H9 (cell line): ENCODE measurements at regions not wholly inside any gene's neighbourhood (a gene's known extent, or its start where the extent isn't known, plus 50 kb on each side); places are given as distances from the start of the nearest gene placed in this dataset.

Source experiments
- DNase-seq: peaks from one replicate; pipeline ENCODE4 v3.0.0-alpha.2; 2017
- H2AFZ ChIP-seq: one replicate; pipeline ENCODE4 v1.6.1; 2013; ENCODE audit warnings: mild to moderate bottlenecking, low read length, control low read depth, moderate library complexity
- H2AK5ac ChIP-seq: 2 replicates; pipeline ENCODE4 v1.6.1; 2013; ENCODE audit warnings: low read length, control low read depth, mixed read lengths; ENCODE audit not compliant: insufficient read length
- H2BK120ac ChIP-seq: one replicate; pipeline ENCODE4 v1.6.1; 2013; ENCODE audit warnings: low read depth, mild to moderate bottlenecking, low read length, control low read depth, inconsistent platforms; ENCODE audit not compliant: poor library complexity, severe bottlenecking
- H2BK12ac ChIP-seq: 2 replicates; pipeline ENCODE4 v1.6.1; 2013; ENCODE audit warnings: low read length, control low read depth, mixed read lengths, low read depth; ENCODE audit not compliant: insufficient read length
- H2BK15ac ChIP-seq: 2 replicates; pipeline ENCODE4 v1.6.1; 2013; ENCODE audit warnings: low read depth, low read length, control low read depth
- H2BK20ac ChIP-seq: one replicate; pipeline ENCODE4 v1.6.1; 2013; ENCODE audit warnings: low read depth, mild to moderate bottlenecking, low read length, control low read depth, inconsistent platforms; ENCODE audit not compliant: poor library complexity, severe bottlenecking
- H2BK5ac ChIP-seq: 2 replicates; pipeline ENCODE4 v1.6.1; 2013; ENCODE audit warnings: low read length, control low read depth, mixed read lengths; ENCODE audit not compliant: insufficient read length
- H3K14ac ChIP-seq: 2 replicates; pipeline ENCODE4 v1.6.1; 2013; ENCODE audit warnings: low read length, control low read depth; ENCODE audit not compliant: insufficient read depth
- H3K18ac ChIP-seq: 2 replicates; pipeline ENCODE4 v1.6.1; 2013; ENCODE audit warnings: low read depth, mild to moderate bottlenecking, mixed read lengths, low read length, control low read depth; ENCODE audit not compliant: insufficient read length
- H3K23ac ChIP-seq: 2 replicates; pipeline ENCODE4 v1.6.1; 2013; ENCODE audit warnings: low read length, control low read depth, mixed read lengths, low read depth; ENCODE audit not compliant: insufficient read length
- H3K23me2 ChIP-seq: 2 replicates; pipeline ENCODE4 v1.6.1; 2013; ENCODE audit warnings: low read depth, mild to moderate bottlenecking, mixed read lengths, low read length, control low read depth; ENCODE audit not compliant: insufficient read length, poor library complexity, severe bottlenecking
- H3K27ac ChIP-seq: 2 replicates; pipeline ENCODE4 v1.5.1; 2013; ENCODE audit warnings: low read length, control low read depth, mixed read lengths, low read depth; ENCODE audit not compliant: insufficient read length
- H3K27me3 ChIP-seq: 2 replicates; pipeline ENCODE4 v1.6.1; 2013; ENCODE audit warnings: low read length, control low read depth, inconsistent platforms; ENCODE audit not compliant: insufficient read depth
- H3K4ac ChIP-seq: 2 replicates; pipeline ENCODE4 v1.6.1; 2013; ENCODE audit warnings: low read depth, mild to moderate bottlenecking, control low read depth, inconsistent platforms, low read length, moderate library complexity
- H3K4me1 ChIP-seq: 2 replicates; pipeline ENCODE4 v1.6.1; 2013; ENCODE audit warnings: low read length, control low read depth, inconsistent platforms; ENCODE audit not compliant: insufficient read depth
- H3K4me2 ChIP-seq: 2 replicates; pipeline ENCODE4 v1.6.1; 2013; ENCODE audit warnings: low read length, control low read depth, mixed read lengths; ENCODE audit not compliant: insufficient read length, insufficient read depth
- H3K56ac ChIP-seq: 2 replicates; pipeline ENCODE4 v1.6.1; 2013; ENCODE audit warnings: low read depth, mild to moderate bottlenecking, mixed read lengths, low read length, control low read depth; ENCODE audit not compliant: insufficient read length
- H3K79me1 ChIP-seq: 2 replicates; pipeline ENCODE4 v1.6.1; 2013; ENCODE audit warnings: low read depth, mild to moderate bottlenecking, moderate library complexity, low read length, control low read depth, inconsistent platforms; ENCODE audit not compliant: insufficient read depth, poor library complexity, severe bottlenecking
- H3K79me2 ChIP-seq: 2 replicates; pipeline ENCODE4 v1.6.1; 2013; ENCODE audit warnings: low read length, control low read depth, inconsistent platforms; ENCODE audit not compliant: insufficient read depth
- H3K9ac ChIP-seq: 2 replicates; pipeline ENCODE4 v1.6.1; 2013; ENCODE audit warnings: low read length, control low read depth, mixed read lengths; ENCODE audit not compliant: insufficient read length; ENCODE audit errors: extremely low read depth
- H3K9me3 ChIP-seq: one replicate; pipeline ENCODE4 v1.6.1; 2013; ENCODE audit warnings: low read depth, low read length, inconsistent platforms; ENCODE audit not compliant: control insufficient read depth
- H3T11ph ChIP-seq: one replicate; pipeline ENCODE4 v1.6.1; 2013; ENCODE audit warnings: mild to moderate bottlenecking, low read length, control low read depth, inconsistent platforms
- H4K20me1 ChIP-seq: one replicate; pipeline ENCODE4 v1.6.1; 2013; ENCODE audit not compliant: control insufficient read depth, insufficient read length, insufficient read depth
- H4K5ac ChIP-seq: 2 replicates; pipeline ENCODE4 v1.6.1; 2013; ENCODE audit warnings: low read depth, mild to moderate bottlenecking, mixed read lengths, low read length, control low read depth; ENCODE audit not compliant: insufficient read length
- H4K8ac ChIP-seq: replicated peaks from 2 replicates; pipeline ENCODE4 v1.6.1; 2013; ENCODE audit warnings: low read length, control low read depth, mixed read lengths, low read depth; ENCODE audit not compliant: insufficient read length
- H4K91ac ChIP-seq: 2 replicates; pipeline ENCODE4 v1.6.1; 2013; ENCODE audit warnings: low read depth, mild to moderate bottlenecking, moderate library complexity, mixed read lengths, low read length, control low read depth; ENCODE audit not compliant: insufficient read length
- H3K27ac Mint-ChIP-seq, 3 experiments: 2 replicates in 2 of 3; 3 replicates in 1 of 3; pipeline ENCODE4 v1.8.0; 2020 to 2021; ENCODE audit warnings: mixed read lengths in 3 of 3, mild to moderate bottlenecking in 1 of 3, moderate library complexity in 1 of 3
- H3K27me3 Mint-ChIP-seq: 2 replicates; pipeline ENCODE4 v1.8.0; 2021; ENCODE audit warnings: low read depth, mild to moderate bottlenecking, moderate library complexity, mixed read lengths
- H3K36me3 Mint-ChIP-seq, 3 experiments: 2 replicates in 2 of 3; 3 replicates in 1 of 3; pipeline ENCODE4 v1.8.0; 2020 to 2021; ENCODE audit warnings: low read depth in 3 of 3, mixed read lengths in 3 of 3; ENCODE audit not compliant: insufficient read depth in 1 of 3
- H3K4me1 Mint-ChIP-seq, 2 experiments: 2 replicates each; pipeline ENCODE4 v1.8.0; 2020; ENCODE audit warnings: mixed read lengths in 2 of 2
- H3K4me3 Mint-ChIP-seq, 2 experiments: 2 replicates in 1 of 2; 3 replicates in 1 of 2; pipeline ENCODE4 v1.8.0; 2020 to 2021; ENCODE audit warnings: mild to moderate bottlenecking in 2 of 2, mixed read lengths in 2 of 2, moderate library complexity in 1 of 2
- H3K9me3 Mint-ChIP-seq, 2 experiments: 2 replicates in 1 of 2; 3 replicates in 1 of 2; pipeline ENCODE4 v1.8.0; 2020; ENCODE audit warnings: mild to moderate bottlenecking in 2 of 2, mixed read lengths in 2 of 2, moderate library complexity in 1 of 2
- CTCF ChIP-seq: fragments of 200-600 bp; sonication (generic); conservative IDR thresholded peaks from 3 replicates; pipeline ENCODE4 v1.8.0; 2021; ENCODE audit warnings: antibody characterized with exemption, mild to moderate bottlenecking
- WGBS: extraction: QIAGEN DNeasy Blood & Tissue Kit; methylation state at CpG from one replicate; pipeline ENCODE4 v1.1.7; 2013; ENCODE audit warnings: missing lambda C conversion rate, low lambda C conversion rate, mixed read lengths; ENCODE audit not compliant: insufficient read length; ENCODE audit errors: extremely low coverage; 5-methylcytosine and 5-hydroxymethylcytosine counted together

GRCh38 chr3:7798276-7798675 is 703.3 kb upstream of the LMCD1 start:
- Histone ChIP-seq H3K4me1 (no peaks in the 10 kb centered on the region; the same call in 1 of the 2 replicates), H3K14ac (no peak overlapping the region), H3K23ac (no peak overlapping the region), H2BK20ac (no peak overlapping the region), H3K9ac (no peak overlapping the region), H3K18ac (no peak overlapping the region), H3K56ac (no peak overlapping the region), H3K79me2 (no peaks in the 10 kb centered on the region), H3K79me1 (no peaks in the 10 kb centered on the region), H4K8ac (no peak overlapping the region), H2BK5ac (no peak overlapping the region), H2AFZ (no peak overlapping the region), H4K20me1 (no peaks in the 10 kb centered on the region), H3K4me2 (no peak overlapping the region), H3K9me3 (no peaks in the 10 kb centered on the region), H3K27me3 (no peaks in the 10 kb centered on the region), H3T11ph (no peak overlapping the region), H2AK5ac (no peak overlapping the region), H2BK15ac (no peak overlapping the region), H4K5ac (no peak overlapping the region), H2BK120ac (no peak overlapping the region), H3K23me2 (no peaks in the 10 kb centered on the region), H4K91ac (no peak overlapping the region), H3K27ac (no peak overlapping the region), H2BK12ac (no peak overlapping the region), H3K4ac (no peak overlapping the region)
- Mint-ChIP-seq H3K4me1 (peaks cover 10 to 12% of the 10 kb centered on the region in 2 experiments), H3K36me3 (no peaks in the 10 kb centered on the region), H3K27me3 (no peaks in the 10 kb centered on the region), H3K4me3 (no peak overlapping the region), H3K27ac (no peak overlapping the region), H3K9me3 (no peaks in the 10 kb centered on the region)
- TF ChIP-seq CTCF = no peak
- DNase-seq = no peak
- no CpG with 5 or more reads among the region's 4 CpGs for WGBS
